K562 (cell line): ENCODE measurements at regions not wholly inside any gene's neighbourhood (a gene's known extent, or its start where the extent isn't known, plus 50 kb on each side); places are given as distances from the start of the nearest gene placed in this dataset.

Experiments
- ATAC-seq: fragments of 200-7000 bp; cut with Tn5 transposase; 3 replicates; pipeline ENCODE4 v1.9.1; 2020; ENCODE audit warnings: moderate library complexity
- BruUV-seq: library from RNA; stranded (reverse); fragments of 400-500 nt; replicated peaks from 2 replicates; lab custom pipeline; 2021; lab: Mats Ljungman, UMichigan
- CTCF ChIA-PET: fragments of 300-600 bp; formaldehyde crosslinking; extraction: SDS; loops from one replicate; lab custom pipeline; 2021; ENCODE audit warnings: low intra/inter-chr PET ratio; lab: Yijun Ruan, JAX
- POLR2A ChIA-PET: fragments of 300-600, 350-650 bp; sonication (Branson Sonifier 250); formaldehyde crosslinking; extraction: SDS; loops from one replicate; lab custom pipeline; 2021; ENCODE audit warnings: antibody characterized with exemption, inconsistent platforms; lab: Yijun Ruan, JAX
- DNase-seq, 4 experiments: peaks; one replicate each; pipeline versions ENCODE4 v3.0.0 to v3.0.0-alpha.2; 2011 to 2018; ENCODE audit warnings: low spot score in 3 of 4, mixed read lengths in 3 of 4; ENCODE audit errors: extremely low read depth in 1 of 4
- FAIRE-seq: peaks from 2 replicates; lab custom pipeline; 2011; peaks lifted over from hg19 to GRCh38; lab: Jason Lieb, UNC
- H2AFZ ChIP-seq: 2 replicates; pipeline ENCODE4 v1.6.0; 2011; ENCODE audit warnings: low read depth, low read length, control low read depth, inconsistent platforms
- H3K27ac ChIP-seq: fragments of 200-600 bp; 3 replicates; pipeline ENCODE4 v1.8.0; 2011; ENCODE audit warnings: low read depth, mild to moderate bottlenecking, control low read depth, inconsistent platforms, low read length, moderate library complexity, mixed read lengths; ENCODE audit errors: extremely low read depth
- H3K27me3 ChIP-seq, 2 experiments: fragments of 300-600 bp in 1 of 2; 2 replicates in 1 of 2; 3 replicates in 1 of 2; pipeline versions ENCODE4 v1.6.0 to v1.8.0; 2011; ENCODE audit warnings: inconsistent platforms in 2 of 2, low read length in 2 of 2, mild to moderate bottlenecking in 1 of 2, mixed read lengths in 1 of 2, moderate library complexity in 1 of 2; ENCODE audit not compliant: control insufficient read depth in 2 of 2, insufficient read depth in 2 of 2
- H3K36me3 ChIP-seq: fragments of 300-600 bp; 3 replicates; pipeline ENCODE4 v1.8.0; 2011; ENCODE audit warnings: mild to moderate bottlenecking, low read length, inconsistent platforms; ENCODE audit not compliant: control insufficient read depth, insufficient read depth
- H3K4me1 ChIP-seq, 2 experiments: fragments of 200-600 bp in 1 of 2; replicated peaks in 1 of 2; 2 replicates in 1 of 2; 3 replicates in 1 of 2; pipeline versions ENCODE4 v1.5.1 to v1.8.0; 2011; ENCODE audit warnings: inconsistent platforms in 2 of 2, low read length in 2 of 2, mild to moderate bottlenecking in 1 of 2, mixed read lengths in 1 of 2, moderate library complexity in 1 of 2; ENCODE audit not compliant: control insufficient read depth in 2 of 2, insufficient read depth in 2 of 2
- H3K4me2 ChIP-seq: 2 replicates; pipeline ENCODE4 v1.6.1; 2011; ENCODE audit warnings: low read length, control low read depth, inconsistent platforms, mixed read lengths; ENCODE audit not compliant: insufficient read depth
- H3K4me3 ChIP-seq: fragments of 200-600 bp; sonication (generic), shearing (Covaris generic); 2 replicates; pipeline ENCODE4 v1.5.1; 2016; ENCODE audit warnings: control low read depth, inconsistent platforms
- H3K79me2 ChIP-seq: fragments of 200-600 bp; 3 replicates; pipeline ENCODE4 v1.8.0; 2011; ENCODE audit warnings: low read length, inconsistent platforms; ENCODE audit not compliant: control insufficient read depth, insufficient read depth
- H3K9ac ChIP-seq, 2 experiments: 2 replicates each; pipeline versions ENCODE4 v1.6.0 to v1.6.1; 2011; ENCODE audit warnings: low read depth in 2 of 2, low read length in 2 of 2, control low read depth in 1 of 2, inconsistent platforms in 1 of 2, mild to moderate bottlenecking in 1 of 2, mixed read lengths in 1 of 2; ENCODE audit not compliant: insufficient read depth in 1 of 2
- H3K9me1 ChIP-seq: one replicate; pipeline ENCODE4 v1.6.0; 2011; ENCODE audit warnings: inconsistent platforms, mild to moderate bottlenecking, low read length, moderate library complexity; ENCODE audit not compliant: control insufficient read depth, insufficient read depth
- H3K9me3 ChIP-seq: replicated peaks from 2 replicates; pipeline ENCODE4 v1.5.1; 2011; ENCODE audit warnings: low read depth, low read length, inconsistent platforms; ENCODE audit not compliant: control insufficient read depth, insufficient read depth
- H4K20me1 ChIP-seq: replicated peaks from 2 replicates; pipeline ENCODE4 v1.6.1; 2011; ENCODE audit warnings: low read length, inconsistent platforms, mixed read lengths; ENCODE audit not compliant: control insufficient read depth, insufficient read depth
- AFF1 ChIP-seq, 2 experiments: fragments of 450-650 bp; IDR thresholded peaks; 2 replicates each; pipeline ENCODE4 v1.6.1; 2018; ENCODE audit warnings: mild to moderate bottlenecking in 2 of 2, low read depth in 1 of 2; ENCODE audit not compliant: partially characterized antibody in 2 of 2
- CC2D1A ChIP-seq: fragments of 450-650 bp; IDR thresholded peaks from 2 replicates; pipeline ENCODE4 v1.6.1; 2017; ENCODE audit warnings: mild to moderate bottlenecking
- CHD2 ChIP-seq: IDR thresholded peaks from 2 replicates; pipeline ENCODE4 v1.6.1; 2011; ENCODE audit warnings: low read depth, low read length
- CREB3 ChIP-seq: fragments of 450-650 bp; conservative IDR thresholded peaks from 2 replicates; pipeline ENCODE4 v1.6.1; 2016; ENCODE audit warnings: missing genetic modification characterization, low read depth, mild to moderate bottlenecking, missing compliant biosample characterization, moderate library complexity
- HINFP ChIP-seq: fragments of 450-650 bp; conservative IDR thresholded peaks from 2 replicates; pipeline ENCODE4 v1.6.1; 2016; ENCODE audit warnings: missing genetic modification characterization, low read depth, mild to moderate bottlenecking, control low read depth, missing compliant biosample characterization
- MTA1 ChIP-seq: fragments of 450-650 bp; IDR thresholded peaks from 2 replicates; pipeline ENCODE4 v1.6.1; 2017; ENCODE audit warnings: borderline replicate concordance
- MXD1 ChIP-seq: fragments of 250-450 bp; sonication (Bioruptor Pico); IDR thresholded peaks from 2 replicates; pipeline ENCODE4 v1.8.0; 2021; ENCODE audit warnings: borderline replicate concordance, mild to moderate bottlenecking, moderate library complexity; ENCODE audit not compliant: poor library complexity, severe bottlenecking
- SAP30 ChIP-seq: fragments of 200-600 bp; sonication (generic); IDR thresholded peaks from 2 replicates; pipeline ENCODE4 v1.6.1; 2012; ENCODE audit warnings: borderline replicate concordance, low read depth, mild to moderate bottlenecking, moderate library complexity, low read length, control low read depth, inconsistent platforms; ENCODE audit not compliant: insufficient read depth, poor library complexity, severe bottlenecking
- WGBS: fragments of 100-300 bp; shearing (Covaris generic); methylation state at CpG from one replicate; pipeline ENCODE4 v1.1.6; 2016; ENCODE audit warnings: low coverage, mixed read lengths; ENCODE audit not compliant: insufficient coverage; ENCODE audit errors: missing lambda C conversion rate; 5-methylcytosine and 5-hydroxymethylcytosine counted together
- in situ Hi-C: fragments of 300-500 bp; cut with MboI; formaldehyde crosslinking; loops from 4 replicates; pipeline ENCODE4 v1.15.0; 2018; ENCODE audit warnings: inconsistent platforms, mixed read lengths
- intact Hi-C: fragments of 100-400 bp; cut with micrococcal nuclease; formaldehyde crosslinking; loops from 2 replicates; pipeline ENCODE4 v1.14.2; 2022

- H3K4me1 ChIP-seq = no peaks in the 10 kb centered on the region
- no peaks in the 10 kb centered on the region for H3K9me3 ChIP-seq
- no TSS peak for BruUV-seq
- FAIRE-seq = no peak
- no peaks in the 10 kb centered on the region for H3K36me3 ChIP-seq
- in situ Hi-C loops = no loop called here
- no peaks in the 10 kb centered on the region for H3K27me3 ChIP-seq
- no peak overlapping the region for H3K9ac ChIP-seq
- no peak overlapping the region for H3K4me3 ChIP-seq
- H3K9me1 ChIP-seq = no peaks in the 10 kb centered on the region
- H4K20me1 ChIP-seq = no peaks in the 10 kb centered on the region
- no peak overlapping the region for H3K27ac ChIP-seq
- ChIA-PET CTCF (no interaction called here), POLR2A (no interaction called here)
- no peak overlapping the region for H2AFZ ChIP-seq
- ATAC-seq = no peak
- no peaks in the 10 kb centered on the region for H3K79me2 ChIP-seq
- intact Hi-C loops = no loop called here
- TF ChIP-seq HINFP (tag) (no peak), SAP30 (no peak), CREB3 (tag) (no peak), AFF1 (IDR thresholded peaks at IDR 0.05; ENCODE audit: low read depth in 1 of 2, partially characterized antibody in 2 of 2) (no peak), MTA1 (no peak), MXD1 (no peak), CHD2 (no peak), CC2D1A (no peak)
- 0% methylated on average over 2 of the region's 2 CpGs for WGBS
- H3K4me2 ChIP-seq = no peak overlapping the region
- DNase-seq = no peak
Observed at GRCh38 chr12:90695415-90695814, 259.6 kb downstream of the CCER1 start.
